Stimulated activated naive CD4-positive, alpha-beta T cell treated with Interleukin-2 at 50 U/mL for 16 hours (primary cell): ENCODE measurements at regions not wholly inside any gene's neighbourhood (a gene's known extent, or its start where the extent isn't known, plus 50 kb on each side); places are given as distances from the start of the nearest gene placed in this dataset.

Experiments used
- DNase-seq: peaks from one replicate; lab custom pipeline; 2025; lab: John Stamatoyannopoulos, UW

DNA sequence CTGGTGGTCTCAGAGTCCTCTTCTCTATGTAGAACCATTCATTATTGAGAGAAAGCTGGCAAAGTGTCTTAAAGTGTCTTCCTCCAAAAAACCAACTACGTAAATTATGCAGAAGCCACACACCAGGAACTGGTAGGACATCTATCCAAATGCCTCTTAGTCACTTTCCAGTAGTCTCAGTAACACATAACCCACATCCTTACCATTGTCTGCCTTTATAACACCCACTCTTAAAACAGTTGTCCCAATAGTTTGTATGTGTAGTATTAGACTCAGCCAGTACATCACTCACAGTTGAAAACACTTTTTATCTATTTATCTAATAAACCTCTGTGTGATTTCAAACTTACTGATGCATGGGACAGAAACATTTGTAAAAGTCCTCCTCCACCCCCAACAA lies 143.6 kb upstream of the HNRNPA3 start:
- no peak for DNase-seq

DNA sequence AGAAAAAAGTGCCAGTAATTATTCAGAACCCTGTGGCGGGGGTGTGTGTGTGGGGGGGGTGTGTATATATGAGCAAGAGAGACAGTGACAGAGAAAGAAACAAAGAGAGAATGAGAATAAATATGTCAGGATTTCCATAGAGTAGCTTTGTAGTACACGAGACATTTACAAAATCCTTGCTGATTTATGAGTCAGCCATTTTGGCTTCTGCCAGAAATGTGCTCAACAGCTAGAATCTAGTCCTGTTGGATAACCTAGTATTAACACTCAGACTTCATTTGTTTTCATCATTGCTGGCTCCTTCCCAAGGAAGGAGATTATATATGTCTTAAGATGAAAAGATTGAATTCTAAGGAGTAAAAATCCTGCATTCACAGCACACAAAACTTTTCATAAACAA lies 140.5 kb upstream of the HNRNPA3 start:
- no peak for DNase-seq

DNA sequence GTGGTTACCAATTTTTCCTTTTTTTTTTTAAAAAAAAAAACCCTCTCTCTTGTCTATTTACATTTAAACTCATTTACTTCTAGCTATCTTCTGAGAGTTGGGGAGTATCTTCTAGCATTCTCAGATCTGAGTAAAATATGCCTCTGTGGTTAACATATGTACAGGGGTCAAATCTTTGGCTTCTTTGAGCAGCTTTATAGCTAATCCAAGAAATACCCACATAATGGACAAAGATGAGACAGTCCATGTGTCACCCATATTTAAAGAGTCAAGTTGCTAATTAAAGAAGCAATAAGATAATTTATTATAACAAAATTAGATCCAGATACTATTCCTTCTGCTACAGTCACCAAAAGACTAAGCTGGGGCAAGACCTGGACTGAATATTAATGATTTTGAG lies 139.0 kb upstream of the HNRNPA3 start:
- DNase-seq: no peak

DNA sequence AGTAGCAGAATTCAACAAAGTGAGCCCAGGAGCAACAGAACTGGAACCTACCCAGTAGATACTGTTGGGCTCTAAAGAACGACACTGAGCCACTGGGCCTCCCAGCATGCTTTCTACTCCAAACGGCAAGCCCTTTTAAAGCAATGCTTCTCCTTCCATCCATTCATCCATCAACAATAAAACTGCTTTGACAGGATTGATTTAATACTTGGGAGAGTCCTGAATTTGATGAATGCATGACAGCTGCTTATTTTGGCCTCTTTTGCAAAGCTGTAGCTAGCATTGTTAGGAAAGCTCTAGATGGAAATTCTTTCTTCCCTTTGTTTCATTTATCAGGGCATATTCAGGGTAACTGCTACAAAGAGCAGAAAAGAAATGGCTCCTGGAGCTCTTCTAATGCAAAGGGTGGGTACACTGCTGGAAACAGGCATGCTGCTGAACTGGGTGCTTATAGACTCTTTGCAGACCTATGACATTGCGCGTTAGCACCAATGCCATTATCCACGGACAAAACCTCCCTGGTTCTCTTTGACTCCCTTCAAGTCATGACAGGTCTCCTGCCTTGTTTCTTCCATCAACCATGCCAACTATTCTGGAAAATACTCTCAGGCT lies 138.4 kb upstream of the HNRNPA3 start:
- no peak for DNase-seq

DNA sequence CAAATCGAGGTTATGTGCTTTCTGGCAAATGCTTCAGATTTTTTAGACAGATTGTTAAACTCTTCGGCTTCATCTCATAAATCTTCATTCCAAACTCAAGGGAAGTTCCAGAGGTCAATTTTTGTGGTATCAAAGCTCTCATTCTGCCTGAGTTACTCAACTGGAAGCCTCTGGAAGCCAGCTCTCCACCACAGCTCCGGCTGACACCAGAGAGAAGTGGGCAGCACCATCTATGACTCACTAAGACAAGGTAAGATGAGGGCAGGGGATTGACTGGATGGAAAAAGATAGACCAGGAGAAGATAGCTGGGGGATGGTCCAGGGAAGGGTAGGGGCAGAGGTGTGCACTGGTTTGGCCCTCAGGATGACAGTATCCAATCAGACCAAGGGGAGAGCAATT lies 137.3 kb upstream of the HNRNPA3 start:
- DNase-seq: no peak

DNA sequence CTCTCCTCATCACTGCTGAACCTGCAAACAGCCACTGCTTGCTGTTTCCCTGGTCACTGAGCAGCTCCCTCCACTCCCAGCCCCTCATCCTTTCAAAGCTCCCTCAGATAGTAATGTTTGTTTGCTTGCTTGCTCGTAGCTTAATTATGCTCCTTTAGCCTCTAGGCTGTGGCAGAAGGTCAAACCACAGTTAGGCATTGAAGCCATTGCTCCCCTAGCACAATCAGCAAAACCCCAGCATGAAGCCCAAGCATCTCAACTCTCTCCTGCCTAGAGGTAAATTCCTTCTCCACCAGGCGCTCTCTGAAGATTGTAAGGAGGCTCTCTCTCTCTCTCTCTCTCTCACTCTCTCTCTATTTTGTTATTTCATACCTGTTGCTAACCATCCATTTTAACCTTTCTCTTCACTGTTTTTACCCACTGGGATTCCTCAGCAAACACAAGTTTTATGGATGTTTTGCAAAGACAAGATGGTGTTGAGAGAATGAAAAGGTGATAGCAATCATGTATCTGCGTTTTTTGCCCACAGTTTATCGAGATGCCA lies 135.9 kb upstream of the HNRNPA3 start:
- no peak for DNase-seq

DNA sequence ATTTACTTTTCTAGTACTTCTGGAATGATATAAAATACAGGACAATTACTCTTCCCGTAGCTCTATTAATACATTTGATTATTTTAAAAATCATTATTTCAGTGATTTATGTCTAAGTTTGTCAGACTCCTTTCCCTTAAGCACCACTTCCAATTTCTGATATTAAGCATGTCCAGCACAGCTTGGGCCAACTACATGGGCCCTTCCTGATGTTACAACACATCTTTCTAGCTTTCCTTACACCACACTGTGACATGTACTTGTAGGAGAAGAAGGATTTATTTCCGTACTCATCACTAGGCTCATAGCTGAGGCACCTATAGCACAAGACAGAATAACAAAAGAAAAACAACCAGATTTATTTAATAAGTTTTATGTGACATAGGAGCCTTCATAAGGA lies 134.8 kb upstream of the HNRNPA3 start:
- DNase-seq: no peak

DNA sequence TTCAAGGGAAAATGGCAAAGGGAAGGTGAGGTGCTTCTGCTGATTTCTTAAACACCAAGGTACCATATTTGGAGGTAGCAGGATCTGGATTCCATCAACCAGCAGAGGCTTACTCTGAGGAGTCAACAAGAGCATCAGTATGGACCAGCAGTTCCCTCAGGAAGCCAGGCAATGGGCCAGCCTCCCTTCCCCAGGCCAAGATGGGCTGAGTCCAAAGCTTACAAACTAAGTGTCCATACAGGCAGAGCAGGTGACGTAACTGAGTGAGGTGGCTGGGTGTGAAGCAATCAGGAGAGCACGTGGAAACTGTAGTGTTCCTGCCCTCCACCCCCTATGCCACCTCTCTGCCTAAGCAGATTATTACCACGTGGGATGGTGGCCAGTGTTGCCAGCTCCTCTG lies 134.2 kb upstream of the HNRNPA3 start:
- DNase-seq: no peak

DNA sequence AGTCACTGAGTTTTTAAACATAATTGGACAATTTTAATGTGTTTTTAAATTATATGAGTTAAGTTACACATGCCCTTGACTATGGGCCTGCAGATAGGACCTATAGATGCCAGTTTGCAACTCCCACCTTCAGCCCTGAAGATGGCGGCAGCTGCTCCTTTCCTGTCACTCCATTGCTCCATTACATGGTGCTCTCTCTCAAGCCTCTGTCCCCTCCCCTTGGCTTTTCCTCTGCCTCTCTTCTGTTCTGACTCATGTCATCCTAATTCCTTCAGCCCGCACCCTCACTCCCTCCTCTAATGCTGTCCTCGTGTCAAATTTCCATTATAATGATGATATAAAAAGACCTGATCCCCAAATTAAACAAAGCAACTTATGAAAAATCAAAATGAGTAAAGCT lies 133.7 kb upstream of the HNRNPA3 start:
- DNase-seq: no peak

DNA sequence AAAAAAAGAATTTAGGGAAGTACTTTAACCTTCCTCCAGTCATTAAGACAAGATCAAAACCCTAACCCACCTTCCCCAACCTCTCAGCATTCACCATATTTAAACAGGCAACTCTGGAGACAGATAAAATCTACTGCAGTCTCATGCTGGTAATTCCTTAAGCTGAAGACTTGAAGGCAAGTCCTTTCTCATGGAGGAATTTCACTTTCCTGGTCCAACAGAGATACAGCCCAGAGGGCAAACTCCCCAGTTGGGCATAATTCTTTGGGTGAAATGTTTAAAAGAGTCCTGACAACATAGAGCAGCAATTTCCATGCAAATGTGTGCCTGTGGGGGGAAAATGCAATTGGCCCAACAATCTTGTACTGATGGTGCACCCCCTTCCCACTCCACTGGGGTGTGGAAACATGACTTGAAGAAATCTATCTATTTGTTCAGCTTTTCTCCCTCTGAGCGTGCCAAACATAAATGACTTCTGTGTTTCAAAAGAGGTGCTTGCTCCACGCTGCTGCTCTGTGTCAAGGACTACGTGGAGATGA lies 131.8 kb upstream of the HNRNPA3 start:
- no peak for DNase-seq

DNA sequence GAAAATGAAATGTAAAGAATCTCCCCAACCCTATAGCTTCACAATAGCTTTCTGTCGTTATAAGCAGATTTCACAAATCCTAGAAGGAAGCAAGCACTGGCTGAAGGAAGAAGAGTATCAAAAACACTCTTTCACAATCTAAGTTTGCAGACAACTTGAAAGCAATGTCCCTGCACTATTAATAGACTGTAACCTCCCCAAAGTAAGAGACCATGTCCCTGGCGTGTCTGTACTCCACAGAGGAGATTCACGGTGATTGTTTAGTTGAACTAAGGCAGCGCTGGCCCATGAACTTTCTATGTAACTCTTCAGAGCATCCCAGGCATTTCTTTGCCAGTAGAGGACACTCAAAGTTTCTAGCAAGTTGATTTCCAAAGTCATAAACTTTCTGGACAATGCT lies 128.0 kb upstream of the HNRNPA3 start:
- DNase-seq: no peak

DNA sequence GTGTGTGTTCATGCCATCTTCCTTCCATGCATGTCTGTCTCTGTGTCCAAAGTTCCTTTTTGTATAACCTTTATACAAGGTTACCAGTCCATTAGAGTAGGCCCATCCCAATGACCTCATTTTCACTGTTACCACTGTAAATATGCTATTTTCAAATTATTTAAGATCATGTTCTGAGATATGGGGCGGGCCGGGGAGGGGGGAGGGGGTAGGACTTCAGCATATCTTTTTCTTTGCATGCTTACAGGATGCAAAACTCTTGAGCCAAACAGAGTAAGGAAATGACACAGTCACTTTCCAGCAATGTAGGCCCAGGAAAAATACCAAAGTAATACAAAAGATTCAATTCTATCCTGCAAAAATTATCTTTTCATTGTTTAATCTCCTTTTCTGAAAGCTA lies 124.1 kb upstream of the HNRNPA3 start:
- DNase-seq: no peak

DNA sequence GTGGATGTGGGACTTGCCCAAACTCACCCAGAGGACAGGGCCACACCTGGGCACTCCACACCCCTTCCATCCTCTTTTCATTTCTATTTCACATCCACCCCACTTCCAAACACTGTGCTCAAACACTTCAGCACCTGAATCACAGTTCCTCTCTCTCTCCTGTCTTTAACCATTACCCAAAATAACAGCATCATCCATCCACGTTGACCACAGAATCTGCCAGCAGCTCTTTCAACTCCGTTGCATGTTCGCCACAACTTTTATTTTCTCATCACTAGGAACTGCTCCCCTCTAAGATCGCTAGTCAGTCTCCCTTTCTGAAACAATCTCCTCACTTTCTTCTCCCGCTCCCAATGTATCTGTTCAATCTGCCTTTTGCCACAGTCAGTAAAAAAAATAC lies 121.6 kb upstream of the HNRNPA3 start:
- DNase-seq: no peak

DNA sequence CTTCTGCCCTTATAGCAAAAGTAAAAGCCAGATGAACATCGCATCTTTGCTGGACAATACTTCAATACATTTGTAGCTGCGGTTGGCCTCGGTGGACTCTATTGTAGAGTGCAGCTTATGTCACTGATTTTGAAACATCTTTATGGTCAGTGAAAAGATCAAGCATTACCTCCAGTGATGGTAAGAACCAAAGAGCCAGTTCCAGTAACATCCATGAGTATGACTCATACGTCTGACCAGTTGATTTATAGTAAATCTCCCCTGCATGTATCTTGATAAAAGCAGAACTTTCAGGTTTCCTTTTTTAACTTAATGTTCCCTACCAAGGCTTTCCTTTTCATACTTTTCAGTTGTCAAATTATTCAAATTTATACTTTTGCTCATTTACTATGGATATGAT lies 119.2 kb upstream of the HNRNPA3 start:
- no peak for DNase-seq

DNA sequence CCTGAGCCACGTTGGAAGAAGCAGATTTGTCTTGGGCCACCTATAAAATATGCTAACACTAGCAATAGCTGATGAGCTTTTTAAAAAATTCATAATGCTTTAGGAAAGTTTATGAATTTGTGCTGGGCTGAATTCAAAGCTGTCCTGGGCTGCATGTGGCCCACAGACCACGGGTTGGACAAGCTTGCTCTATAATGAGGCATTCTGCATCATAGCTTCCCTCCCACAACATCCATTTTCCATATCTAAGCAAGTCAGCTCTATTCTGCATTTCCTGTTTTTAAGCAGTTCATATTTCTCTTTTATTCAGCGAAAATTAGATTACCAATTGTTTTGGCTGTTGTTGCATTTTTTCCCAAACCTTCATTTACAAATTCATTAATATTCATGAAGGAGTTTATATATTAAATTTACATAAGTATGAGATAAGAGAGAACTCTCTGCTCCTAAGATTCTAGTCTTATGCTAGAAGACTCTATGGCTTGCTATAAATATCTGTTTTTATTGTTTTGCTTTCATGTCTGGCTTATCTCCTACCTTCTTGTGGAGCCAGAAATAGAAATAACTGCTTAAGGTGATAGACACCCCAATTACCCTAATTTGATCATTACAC lies 114.5 kb upstream of the HNRNPA3 start:
- DNase-seq: no peak

DNA sequence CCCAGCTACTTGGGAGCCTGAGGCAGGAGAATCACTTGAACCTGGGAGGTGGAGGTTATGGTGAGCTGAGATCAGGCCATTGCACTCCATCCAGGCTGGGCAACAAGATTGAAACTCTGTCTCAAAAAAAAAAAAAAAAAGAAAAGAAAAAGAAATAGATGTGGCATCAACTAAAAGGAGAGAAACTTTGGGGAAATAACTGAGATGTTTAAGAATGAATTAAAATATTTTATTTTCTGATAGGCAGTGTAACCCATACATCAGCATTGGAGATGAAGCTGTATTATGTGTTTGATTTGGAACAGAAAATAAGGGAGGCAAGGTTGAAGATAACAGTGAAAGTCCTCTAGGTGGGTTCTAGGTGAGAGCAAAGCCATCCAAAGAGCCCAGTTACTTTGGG lies 110.7 kb upstream of the HNRNPA3 start:
- no peak for DNase-seq

DNA sequence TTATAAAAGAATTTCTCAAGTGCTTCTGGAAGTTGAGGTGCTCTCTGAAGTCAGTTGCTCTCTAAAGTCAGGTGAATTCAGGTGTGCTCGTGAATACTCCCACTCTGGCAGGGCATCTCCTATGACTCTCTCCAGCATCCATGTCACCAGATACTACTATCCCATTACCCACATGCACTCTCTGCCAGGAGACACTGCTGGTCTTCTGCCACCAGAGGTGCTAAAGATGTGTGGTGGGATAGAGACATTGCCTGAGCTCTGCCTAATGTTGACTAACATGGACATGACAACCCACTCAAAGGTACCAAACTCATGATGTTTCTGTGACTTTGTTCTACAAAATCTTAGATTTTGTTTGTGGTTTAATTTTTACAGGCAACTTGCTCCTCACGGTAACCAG lies 106.4 kb upstream of the HNRNPA3 start:
- no peak for DNase-seq

DNA sequence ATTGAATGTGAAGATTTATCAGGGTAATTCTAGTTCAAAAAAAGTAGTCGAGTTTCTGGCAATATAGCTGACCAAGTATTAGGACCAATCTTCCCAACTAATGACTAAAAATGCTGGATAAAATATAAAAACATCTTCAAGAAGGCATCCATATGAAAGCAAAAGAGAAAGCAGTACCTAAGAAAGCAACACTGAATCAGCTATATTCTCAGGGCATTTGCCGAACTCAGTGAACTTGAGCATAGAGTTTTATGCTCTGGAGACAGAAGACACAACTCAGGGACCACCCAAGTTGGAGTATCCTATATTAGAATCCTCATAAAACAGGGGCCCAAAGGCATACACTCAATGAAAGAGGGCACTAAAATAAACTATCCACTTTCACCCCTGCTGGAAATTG lies 103.7 kb upstream of the HNRNPA3 start:
- DNase-seq: no peak

DNA sequence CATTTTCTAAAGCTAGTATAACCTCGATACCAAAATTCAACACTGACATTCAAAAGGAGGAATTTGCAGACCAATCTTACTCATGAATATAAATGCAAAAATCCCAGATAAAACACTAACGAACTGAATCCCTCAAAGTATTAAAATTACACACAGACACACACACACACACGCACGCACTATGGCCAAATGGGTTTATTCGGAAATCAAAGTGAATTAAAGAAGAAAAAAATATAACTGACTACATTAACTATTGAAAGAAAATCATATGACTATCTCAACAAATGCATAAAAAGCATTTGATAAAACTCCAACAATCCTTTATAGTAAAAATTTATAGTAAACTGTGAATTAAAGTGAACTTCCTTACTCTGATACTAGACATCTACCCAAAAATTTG lies 97.9 kb upstream of the HNRNPA3 start:
- no peak for DNase-seq

DNA sequence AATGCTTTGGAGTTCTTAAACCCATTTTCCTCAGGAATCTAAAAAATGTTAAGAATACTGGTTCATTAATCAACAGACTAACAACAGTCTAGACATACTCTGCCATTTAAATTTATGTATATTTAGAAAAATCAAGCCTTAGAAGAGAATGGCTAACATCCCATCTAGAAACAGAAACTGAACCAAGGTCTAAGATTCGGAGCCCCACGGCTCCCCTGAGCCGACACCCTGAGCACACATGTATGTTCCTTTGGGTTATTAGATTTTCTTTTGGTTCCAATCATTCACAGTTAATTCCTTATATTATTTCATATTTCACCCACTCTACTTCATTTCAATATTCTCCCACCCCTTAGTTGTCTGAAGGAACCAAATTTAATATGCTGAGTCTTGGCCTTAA lies 94.8 kb upstream of the HNRNPA3 start:
- DNase-seq: no peak

DNA sequence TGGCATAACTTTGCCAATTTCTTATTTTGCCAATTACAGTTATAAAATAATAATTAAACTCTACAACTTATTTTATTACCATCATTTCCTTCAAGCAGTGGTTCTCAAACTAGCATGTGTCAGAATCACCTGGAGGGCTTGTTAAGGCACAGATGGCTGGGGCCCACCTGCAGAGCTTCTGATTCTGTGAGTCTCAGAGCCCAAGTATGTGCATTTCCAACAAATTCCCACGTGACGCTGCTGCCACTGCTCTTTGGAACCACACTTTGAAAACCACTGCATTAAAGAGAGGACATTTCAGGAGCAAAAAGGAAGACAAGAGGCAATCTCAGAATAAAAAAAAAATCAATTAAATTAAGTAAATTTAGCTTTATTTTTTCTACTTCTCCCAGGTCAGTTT lies 94.0 kb upstream of the HNRNPA3 start:
- DNase-seq: no peak

DNA sequence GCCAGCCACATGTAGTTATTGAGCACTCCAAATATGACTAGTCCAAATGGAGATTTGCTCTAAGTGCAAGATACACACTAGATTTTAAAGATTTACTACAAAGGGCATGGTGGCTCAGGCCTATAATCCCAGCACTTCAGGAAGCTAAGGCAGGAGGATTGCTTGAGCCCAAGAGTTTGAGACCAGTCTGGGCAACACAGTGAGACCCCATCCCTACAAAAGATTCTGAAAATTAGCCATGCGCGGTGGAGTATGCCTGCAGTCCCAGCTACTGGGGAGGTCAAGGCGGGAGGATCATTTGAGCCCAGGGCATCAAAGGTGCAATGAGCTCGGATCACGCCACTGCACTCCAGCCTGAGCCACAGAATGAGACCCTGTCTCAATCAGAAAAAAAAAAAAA lies 93.5 kb upstream of the HNRNPA3 start:
- no peak for DNase-seq

DNA sequence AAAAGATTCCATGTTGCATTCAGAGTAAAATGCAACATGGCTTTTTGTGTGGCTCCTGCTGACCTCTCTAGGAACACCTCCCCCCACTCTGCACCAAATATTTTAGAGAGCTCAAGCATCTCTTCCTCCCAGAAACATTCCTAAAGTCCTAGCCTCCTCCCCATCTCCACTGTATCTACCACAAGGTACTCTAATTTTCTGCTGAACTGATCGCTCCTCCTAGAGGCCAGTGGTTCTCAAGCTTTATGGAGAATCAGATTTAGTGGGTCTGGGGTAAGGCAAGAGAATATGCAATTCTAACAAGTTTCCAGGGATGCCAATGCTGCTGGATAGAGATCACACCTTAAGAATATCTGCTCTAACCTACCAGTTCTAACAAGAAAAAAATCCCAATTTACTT lies 89.5 kb upstream of the HNRNPA3 start:
- no peak for DNase-seq

DNA sequence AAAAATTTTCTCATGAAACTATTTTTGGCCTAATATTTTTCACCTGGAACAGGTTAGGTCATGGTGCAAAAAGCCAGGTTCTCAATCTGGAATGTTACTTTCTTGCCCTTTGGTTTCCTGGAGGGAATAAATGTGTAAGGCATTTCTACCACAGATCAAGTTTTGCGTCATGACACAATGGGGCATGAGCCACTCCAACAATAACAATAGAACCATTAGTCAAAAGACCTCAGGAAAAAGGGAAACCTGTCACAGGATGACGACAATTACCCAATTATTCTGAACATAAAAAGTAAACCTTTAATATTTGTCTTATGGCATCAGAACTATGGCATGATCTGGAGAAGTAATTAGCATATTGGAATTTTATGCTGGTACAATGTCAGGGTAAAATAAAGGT lies 88.2 kb upstream of the HNRNPA3 start:
- DNase-seq: no peak
